H1 (cell line): ENCODE measurements at regions not wholly inside any gene's neighbourhood (a gene's known extent, or its start where the extent isn't known, plus 50 kb on each side); places are given as distances from the start of the nearest gene placed in this dataset.

ENCODE experiments used
- CTCF ChIA-PET: fragments of 300-600 bp; sonication (Branson Sonifier 250); formaldehyde crosslinking; loops from one replicate; lab custom pipeline; 2021; ENCODE audit not compliant: partially characterized antibody; lab: Charles Lee
- POLR2A ChIA-PET: fragments of 300-600 bp; sonication (Branson Sonifier 250); formaldehyde crosslinking; loops from one replicate; lab custom pipeline; 2021; ENCODE audit warnings: inconsistent platforms; ENCODE audit not compliant: partially characterized antibody; lab: Charles Lee
- DNase-seq, 2 experiments: peaks; one replicate each; pipeline versions ENCODE4 v3.0.0 to v3.0.0-alpha.2; 2010 to 2022; ENCODE audit warnings: low spot score in 2 of 2, low read depth in 1 of 2, mixed read lengths in 1 of 2
- FAIRE-seq: peaks from 2 replicates; lab custom pipeline; 2011; peaks lifted over from hg19 to GRCh38; lab: Jason Lieb, UNC
- H2AFZ ChIP-seq: 2 replicates; pipeline ENCODE4 v1.8.1; 2012; ENCODE audit warnings: low read length, inconsistent platforms
- H2AK5ac ChIP-seq: 2 replicates; pipeline ENCODE4 v1.6.1; 2013; ENCODE audit warnings: low read depth, low read length
- H2BK120ac ChIP-seq: replicated peaks from 2 replicates; pipeline ENCODE3; 2013; ENCODE audit warnings: low read depth, low read length, inconsistent platforms
- H2BK12ac ChIP-seq: 2 replicates; pipeline ENCODE4 v1.6.1; 2013; ENCODE audit warnings: low read depth, low read length
- H2BK15ac ChIP-seq: 2 replicates; pipeline ENCODE4 v1.6.1; 2013; ENCODE audit warnings: low read length
- H2BK20ac ChIP-seq: 2 replicates; pipeline ENCODE4 v1.6.1; 2013; ENCODE audit warnings: low read length
- H2BK5ac ChIP-seq: 2 replicates; pipeline ENCODE4 v1.6.1; 2013; ENCODE audit warnings: low read depth, low read length
- H3K14ac ChIP-seq: 2 replicates; pipeline ENCODE4 v1.6.1; 2013; ENCODE audit warnings: inconsistent platforms; ENCODE audit not compliant: insufficient read length
- H3K18ac ChIP-seq: 2 replicates; pipeline ENCODE4 v1.6.1; 2013; ENCODE audit warnings: low read length; ENCODE audit errors: extremely low read depth
- H3K23ac ChIP-seq: 2 replicates; pipeline ENCODE4 v1.6.1; 2013; ENCODE audit warnings: inconsistent platforms; ENCODE audit not compliant: insufficient read length
- H3K23me2 ChIP-seq: 2 replicates; pipeline ENCODE4 v1.6.1; 2013; ENCODE audit warnings: low read depth, low read length
- H3K27ac ChIP-seq: 2 replicates; pipeline ENCODE4 v1.6.1; 2011; ENCODE audit warnings: low read depth, low read length, inconsistent platforms
- H3K27me3 ChIP-seq, 4 experiments: replicated peaks in 1 of 4; 1 replicate in 1 of 4; 2 replicates in 3 of 4; pipeline versions ENCODE4 v1.6.1 to v1.8.1; 2011 to 2013; ENCODE audit warnings: low read length in 3 of 4, mild to moderate bottlenecking in 3 of 4, inconsistent platforms in 2 of 4, mixed read lengths in 2 of 4, moderate library complexity in 1 of 4; ENCODE audit not compliant: control insufficient read depth in 3 of 4, insufficient read depth in 3 of 4; ENCODE audit errors: extremely low read depth in 1 of 4
- H3K36me3 ChIP-seq, 4 experiments: 2 replicates each; pipeline versions ENCODE4 v1.6.1 to v1.8.1; 2011 to 2013; ENCODE audit warnings: mild to moderate bottlenecking in 4 of 4, low read length in 3 of 4, moderate library complexity in 2 of 4, control low read depth in 1 of 4, inconsistent platforms in 1 of 4; ENCODE audit not compliant: insufficient read depth in 4 of 4, control insufficient read depth in 2 of 4
- H3K4ac ChIP-seq: replicated peaks from 2 replicates; pipeline ENCODE3; 2013; ENCODE audit warnings: low read length, low read depth, mixed read lengths, inconsistent platforms; ENCODE audit not compliant: insufficient read length
- H3K4me1 ChIP-seq, 4 experiments: replicated peaks in 1 of 4; 1 replicate in 1 of 4; 2 replicates in 3 of 4; pipeline versions ENCODE4 v1.6.1 to v1.8.1; 2011 to 2013; ENCODE audit warnings: low read length in 3 of 4, inconsistent platforms in 2 of 4, mixed read lengths in 1 of 4; ENCODE audit not compliant: insufficient read depth in 4 of 4, control insufficient read depth in 3 of 4
- H3K4me2 ChIP-seq, 2 experiments: 2 replicates each; pipeline versions ENCODE4 v1.6.1 to v1.8.1; 2011 to 2013; ENCODE audit warnings: low read depth in 2 of 2, low read length in 2 of 2, control low read depth in 1 of 2, inconsistent platforms in 1 of 2, mild to moderate bottlenecking in 1 of 2; ENCODE audit not compliant: insufficient read depth in 1 of 2
- H3K4me3 ChIP-seq, 4 experiments: fragments of 200-600, 300-600 bp in 1 of 4; sonication (generic), shearing (Covaris generic), sonication (Bioruptor Twin) in 1 of 4; 2 replicates each; pipeline versions ENCODE4 v1.5.1 to v1.8.1; 2011 to 2016; ENCODE audit warnings: low read length in 4 of 4, low read depth in 3 of 4, control low read depth in 2 of 4, inconsistent platforms in 2 of 4, mild to moderate bottlenecking in 2 of 4, mixed read lengths in 1 of 4, moderate library complexity in 1 of 4; ENCODE audit not compliant: insufficient read depth in 2 of 4; ENCODE audit errors: extremely low read depth in 1 of 4
- H3K56ac ChIP-seq: replicated peaks from 2 replicates; pipeline ENCODE3; 2013; ENCODE audit warnings: low read depth, mild to moderate bottlenecking, mixed read lengths, low read length, inconsistent platforms; ENCODE audit not compliant: insufficient read length
- H3K79me1 ChIP-seq: 2 replicates; pipeline ENCODE4 v1.6.1; 2013; ENCODE audit warnings: low read depth, low read length, control low read depth
- H3K79me2 ChIP-seq, 2 experiments: 2 replicates each; pipeline versions ENCODE4 v1.6.1 to v1.8.1; 2012 to 2013; ENCODE audit warnings: low read length in 2 of 2, mild to moderate bottlenecking in 2 of 2, inconsistent platforms in 1 of 2; ENCODE audit not compliant: insufficient read depth in 2 of 2, control insufficient read depth in 1 of 2
- H3K9ac ChIP-seq, 4 experiments: replicated peaks in 1 of 4; 1 replicate in 1 of 4; 2 replicates in 3 of 4; pipeline versions ENCODE4 v1.6.1 to v1.8.1; 2011 to 2013; ENCODE audit warnings: low read depth in 3 of 4, low read length in 3 of 4, control low read depth in 2 of 4, mild to moderate bottlenecking in 2 of 4, moderate library complexity in 2 of 4, inconsistent platforms in 1 of 4; ENCODE audit errors: extremely low read depth in 1 of 4
- H3K9me3 ChIP-seq, 2 experiments: 2 replicates each; pipeline versions ENCODE4 v1.6.1 to v1.8.1; 2012 to 2013; ENCODE audit warnings: mild to moderate bottlenecking in 2 of 2, moderate library complexity in 2 of 2, control low read depth in 1 of 2, inconsistent platforms in 1 of 2, low read depth in 1 of 2, low read length in 1 of 2, mixed read lengths in 1 of 2; ENCODE audit not compliant: insufficient read depth in 2 of 2
- H4K20me1 ChIP-seq, 2 experiments: replicated peaks in 1 of 2; 2 replicates each; pipeline versions ENCODE3 to v1.8.1; 2011 to 2013; ENCODE audit warnings: inconsistent platforms in 2 of 2, low read length in 2 of 2, mild to moderate bottlenecking in 1 of 2; ENCODE audit not compliant: insufficient read depth in 2 of 2, control insufficient read depth in 1 of 2
- H4K5ac ChIP-seq: 2 replicates; pipeline ENCODE4 v1.6.1; 2013; ENCODE audit warnings: low read length, low read depth, mixed read lengths, inconsistent platforms; ENCODE audit not compliant: insufficient read length
- H4K8ac ChIP-seq: 2 replicates; pipeline ENCODE4 v1.8.0; 2013; ENCODE audit warnings: mild to moderate bottlenecking, moderate library complexity, low read length, inconsistent platforms; ENCODE audit not compliant: insufficient read depth; ENCODE audit errors: extremely low read depth
- H4K91ac ChIP-seq: replicated peaks from 2 replicates; pipeline ENCODE3; 2013; ENCODE audit warnings: low read length, mixed read lengths, inconsistent platforms; ENCODE audit not compliant: insufficient read length
- TAF1 ChIP-seq: IDR thresholded peaks from 2 replicates; pipeline ENCODE4 v1.6.1; 2011; ENCODE audit warnings: mild to moderate bottlenecking, low read depth, low read length
- TCF12 ChIP-seq: IDR thresholded peaks from 2 replicates; pipeline ENCODE4 v1.6.1; 2011; ENCODE audit warnings: low read depth, mild to moderate bottlenecking, low read length
- WGBS, 2 experiments: shearing (Covaris generic) in 1 of 2; methylation state at CpG; one replicate each; pipeline versions ENCODE4 v1.1.6 to v1.1.7; 2013 to 2015; ENCODE audit warnings: low lambda C conversion rate in 2 of 2, mixed read lengths in 2 of 2, inconsistent platforms in 1 of 2, low coverage in 1 of 2, missing lambda C conversion rate in 1 of 2; ENCODE audit not compliant: insufficient replicate concordance in 2 of 2, insufficient coverage in 1 of 2, insufficient read length in 1 of 2; ENCODE audit errors: extremely low coverage in 1 of 2, missing lambda C conversion rate in 1 of 2; 5-methylcytosine and 5-hydroxymethylcytosine counted together

DNA sequence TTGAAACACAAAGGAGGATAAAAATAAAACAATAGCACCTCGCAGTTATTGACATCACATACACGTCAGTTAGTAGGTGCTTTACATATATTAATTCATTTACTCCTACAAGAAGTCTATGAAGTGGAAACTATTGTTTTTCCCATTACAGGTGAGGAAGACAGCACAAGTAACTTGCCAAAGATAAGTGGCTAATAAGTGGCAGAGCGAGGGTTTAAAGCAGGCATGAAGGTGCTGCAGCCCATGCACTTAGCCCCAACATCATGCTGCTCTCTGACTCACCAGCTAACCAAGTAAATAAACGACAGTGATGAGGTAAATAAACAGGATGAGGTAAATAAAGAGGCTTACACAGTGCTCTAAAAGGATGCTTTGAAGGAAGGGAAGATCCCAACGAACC lies 498.6 kb upstream of the ZEB2 start:
- Histone ChIP-seq H3K27ac (no peak overlapping the region), H2BK20ac (no peak overlapping the region), H2BK15ac (no peak overlapping the region), H2AFZ (no peak overlapping the region), H2BK5ac (no peak overlapping the region), H3K23ac (no peak overlapping the region), H2BK120ac (no peak overlapping the region), H3K4me3 (no peak overlapping the region), H3K23me2 (no peaks in the 10 kb centered on the region), H3K14ac (no peak overlapping the region), H4K8ac (no peak overlapping the region), H3K9ac (no peak overlapping the region), H3K36me3 (no peaks in the 10 kb centered on the region), H3K79me1 (no peaks in the 10 kb centered on the region), H3K79me2 (no peaks in the 10 kb centered on the region), H3K4ac (no peak overlapping the region), H3K56ac (no peak overlapping the region), H3K18ac (no peak overlapping the region), H4K5ac (no peak overlapping the region), H2AK5ac (no peak overlapping the region), H3K4me2 (no peak overlapping the region), H4K91ac (no peak overlapping the region), H3K9me3 (no peaks in the 10 kb centered on the region), H2BK12ac (no peak overlapping the region), H4K20me1 (no peaks in the 10 kb centered on the region), H3K4me1 (no peaks in the 10 kb centered on the region; a peak in 1 of 7 replicates), H3K27me3 (no peaks in the 10 kb centered on the region)
- FAIRE-seq (no peak), DNase-seq (no peak)
- WGBS, 2 experiments: 84% methylated on average over 5 of the region's 5 CpGs; no CpG with 5 or more reads in 1 of the 2 experiments
- CTCF ChIA-PET: no interaction called here
- POLR2A ChIA-PET: no interaction called here
- TF ChIP-seq TAF1 (no peak), TCF12 (no peak)
